Epithelial cell of proximal tubule (primary cell): ENCODE measurements at regions not wholly inside any gene's neighbourhood (a gene's known extent, or its start where the extent isn't known, plus 50 kb on each side); places are given as distances from the start of the nearest gene placed in this dataset.

ENCODE experiments used
- DNase-seq: peaks from one replicate; pipeline ENCODE4 v3.0.0-alpha.2; 2011; ENCODE audit warnings: low read depth
- H3K4me3 ChIP-seq: 2 replicates; pipeline ENCODE4 v1.5.1; 2011; ENCODE audit warnings: low read depth, mild to moderate bottlenecking, low read length
- CTCF ChIP-seq: conservative IDR thresholded peaks from 2 replicates; pipeline ENCODE4 v1.5.1; 2012; ENCODE audit warnings: low read depth, mild to moderate bottlenecking, low read length

GRCh38 chr4:63169836-63170235 is 1239.4 kb downstream of the TECRL start:
- no peak for DNase-seq
- H3K4me3 ChIP-seq, result no peak overlapping the region
- no peak for TF ChIP-seq CTCF

GRCh38 chr4:63155561-63155960 is 1253.7 kb downstream of the TECRL start:
- TF ChIP-seq CTCF, result no peak
- DNase-seq, result no peak
- no peak overlapping the region for H3K4me3 ChIP-seq

GRCh38 chr4:63123441-63123840 is 1285.8 kb downstream of the TECRL start:
- DNase-seq, result no peak
- H3K4me3 ChIP-seq, result no peak overlapping the region
- no peak for TF ChIP-seq CTCF

- no peak for TF ChIP-seq CTCF
- no peak for DNase-seq
These were observed 1286.3 kb downstream of the TECRL start for GRCh38 chr4:63122955-63123354.

GRCh38 chr4:63106600-63106999 is 1302.7 kb downstream of the TECRL start:
- DNase-seq, result no peak
- TF ChIP-seq CTCF, result no peak

More at GRCh38 chr4:63122955-63123354, 1286.3 kb downstream of the TECRL start:
- H3K4me3 ChIP-seq, result no peak overlapping the region

GRCh38 chr4:63105839-63106238 is 1303.4 kb downstream of the TECRL start:
- no peak for TF ChIP-seq CTCF
- no peak for DNase-seq

More at GRCh38 chr4:63106600-63106999, 1302.7 kb downstream of the TECRL start:
- no peak overlapping the region for H3K4me3 ChIP-seq

GRCh38 chr4:63090641-63091040 is 1318.6 kb downstream of the TECRL start:
- TF ChIP-seq CTCF, result no peak
- no peak for DNase-seq
- H3K4me3 ChIP-seq, result no peak overlapping the region

More at GRCh38 chr4:63105839-63106238, 1303.4 kb downstream of the TECRL start:
- H3K4me3 ChIP-seq, result no peak overlapping the region
